ENCODE measurements at regions not wholly inside any gene's neighbourhood (a gene's known extent, or its start where the extent isn't known, plus 50 kb on each side); places are given as distances from the start of the nearest gene placed in this dataset.
"Not testable (repeated sequence)": the region's sequence is repeated elsewhere in the genome, so short reads cannot be mapped to it uniquely, and the experiment has no call there.

- DNase-seq; CTCF ChIA-PET; H3K27ac Mint-ChIP-seq; H3K4me1 Mint-ChIP-seq; H3K27me3 Mint-ChIP-seq; ATAC-seq; H3K4me3 Mint-ChIP-seq; H3K9me3 Mint-ChIP-seq (ENCODE audit: low read depth); H3K36me3 Mint-ChIP-seq: not testable (repeated sequence)
These were observed 52.3 kb upstream of the MAN1A2 start for GRCh38 chr1:117314951-117315350.

GRCh38 chr1:117313555-117313954 lies 53.7 kb upstream of the MAN1A2 start:
- no peaks in the 10 kb centered on the region for H3K27me3 Mint-ChIP-seq
- no peaks in the 10 kb centered on the region for H3K4me1 Mint-ChIP-seq
- no peaks in the 10 kb centered on the region for H3K9me3 Mint-ChIP-seq (ENCODE audit: low read depth)
- no peak for ATAC-seq
- CTCF ChIA-PET = no interaction called here
- H3K27ac Mint-ChIP-seq = no peak overlapping the region
- no peaks in the 10 kb centered on the region for H3K36me3 Mint-ChIP-seq
- H3K4me3 Mint-ChIP-seq = no peak overlapping the region
- DNase-seq = no peak

GRCh38 chr1:117312453-117313138 lies 54.7 kb upstream of the MAN1A2 start:
- Mint-ChIP-seq H3K36me3 (no peaks in the 10 kb centered on the region), H3K27ac (no peak overlapping the region), H3K4me1 (no peaks in the 10 kb centered on the region), H3K4me3 (no peak overlapping the region), H3K9me3 (ENCODE audit: low read depth) (no peaks in the 10 kb centered on the region), H3K27me3 (no peaks in the 10 kb centered on the region)
- DNase-seq (no peak), ATAC-seq (no peak)
- CTCF ChIA-PET = no interaction called here

- no peak for ATAC-seq
- no peaks in the 10 kb centered on the region for H3K9me3 Mint-ChIP-seq (ENCODE audit: low read depth)
- H3K27ac Mint-ChIP-seq = no peak overlapping the region
- DNase-seq = no peak
- CTCF ChIA-PET = no interaction called here
- no peaks in the 10 kb centered on the region for H3K36me3 Mint-ChIP-seq
- no peak overlapping the region for H3K4me3 Mint-ChIP-seq
- no peaks in the 10 kb centered on the region for H3K4me1 Mint-ChIP-seq
- H3K27me3 Mint-ChIP-seq = no peaks in the 10 kb centered on the region
These were observed 58.8 kb upstream of the MAN1A2 start for GRCh38 chr1:117308311-117308916.

GRCh38 chr1:117301901-117302300 lies 65.3 kb upstream of the MAN1A2 start:
- no peak for DNase-seq
- H3K9me3 Mint-ChIP-seq (ENCODE audit: low read depth) = no peaks in the 10 kb centered on the region
- H3K27me3 Mint-ChIP-seq = no peaks in the 10 kb centered on the region
- H3K36me3 Mint-ChIP-seq = no peaks in the 10 kb centered on the region
- CTCF ChIA-PET = no interaction called here
- no peak overlapping the region for H3K27ac Mint-ChIP-seq
- ATAC-seq = no peak
- no peaks in the 10 kb centered on the region for H3K4me1 Mint-ChIP-seq
- no peak overlapping the region for H3K4me3 Mint-ChIP-seq

- H3K4me1 Mint-ChIP-seq; CTCF ChIA-PET; H3K9me3 Mint-ChIP-seq (ENCODE audit: low read depth): not testable (repeated sequence)
These were observed 67.1 kb upstream of the MAN1A2 start for GRCh38 chr1:117300183-117300582.

GRCh38 chr1:117295001-117295400 lies 72.2 kb upstream of the MAN1A2 start:
- no peaks in the 10 kb centered on the region for H3K36me3 Mint-ChIP-seq
- no peaks in the 10 kb centered on the region for H3K9me3 Mint-ChIP-seq (ENCODE audit: low read depth)
- DNase-seq = no peak
- no peak for ATAC-seq
- H3K4me3 Mint-ChIP-seq = no peak overlapping the region
- CTCF ChIA-PET = no interaction called here
- H3K27ac Mint-ChIP-seq = no peak overlapping the region
- no peaks in the 10 kb centered on the region for H3K4me1 Mint-ChIP-seq
- peaks cover 2% of the 10 kb centered on the region for H3K27me3 Mint-ChIP-seq

More at GRCh38 chr1:117300183-117300582, 67.1 kb upstream of the MAN1A2 start:
- H3K36me3 Mint-ChIP-seq, DNase-seq, ATAC-seq, H3K4me3 Mint-ChIP-seq, H3K27ac Mint-ChIP-seq, H3K27me3 Mint-ChIP-seq: not testable (repeated sequence)

GRCh38 chr1:117290890-117291289 lies 76.4 kb upstream of the MAN1A2 start:
- Mint-ChIP-seq H3K36me3 (no peaks in the 10 kb centered on the region), H3K9me3 (ENCODE audit: low read depth) (no peaks in the 10 kb centered on the region), H3K4me1 (no peaks in the 10 kb centered on the region), H3K4me3 (no peak overlapping the region), H3K27ac (no peak overlapping the region), H3K27me3 (peaks cover 7% of the 10 kb centered on the region)
- DNase-seq (no peak), ATAC-seq (no peak)
- CTCF ChIA-PET = interaction anchor here (1.8 kb wide), 1 partner anchor 12 kb away, joined by 4 read pairs; no protein-coding TSS in a partner anchor

GRCh38 chr1:117289316-117289870 lies 77.9 kb upstream of the MAN1A2 start:
- Mint-ChIP-seq H3K9me3 (ENCODE audit: low read depth) (no peaks in the 10 kb centered on the region), H3K4me1 (no peaks in the 10 kb centered on the region), H3K36me3 (no peaks in the 10 kb centered on the region), H3K27ac (no peak overlapping the region), H3K4me3 (no peak overlapping the region), H3K27me3 (peaks cover 7% of the 10 kb centered on the region)
- ATAC-seq (no peak), DNase-seq (no peak)
- CTCF ChIA-PET = interaction anchor here (1.8 kb wide), 1 partner anchor 11 kb away, joined by 4 read pairs; no protein-coding TSS in a partner anchor

GRCh38 chr1:117286562-117286961 lies 75.8 kb upstream of the VTCN1 start:
- Mint-ChIP-seq H3K4me3 (no peak overlapping the region), H3K27me3 (peaks cover 7% of the 10 kb centered on the region), H3K4me1 (no peaks in the 10 kb centered on the region), H3K9me3 (ENCODE audit: low read depth) (no peaks in the 10 kb centered on the region), H3K27ac (no peak overlapping the region), H3K36me3 (no peaks in the 10 kb centered on the region)
- CTCF ChIA-PET = no interaction called here
- DNase-seq (no peak), ATAC-seq (no peak)

GRCh38 chr1:117286145-117286544 lies 75.4 kb upstream of the VTCN1 start:
- Mint-ChIP-seq H3K4me3 (no peak overlapping the region), H3K27ac (no peak overlapping the region), H3K27me3 (peaks cover 7% of the 10 kb centered on the region), H3K4me1 (no peaks in the 10 kb centered on the region), H3K9me3 (ENCODE audit: low read depth) (no peaks in the 10 kb centered on the region), H3K36me3 (no peaks in the 10 kb centered on the region)
- CTCF ChIA-PET = no interaction called here
- no peak for ATAC-seq
- DNase-seq = no peak

GRCh38 chr1:117284399-117285215 lies 73.9 kb upstream of the VTCN1 start:
- H3K4me1 Mint-ChIP-seq = no peaks in the 10 kb centered on the region
- no peak overlapping the region for H3K4me3 Mint-ChIP-seq
- no peak overlapping the region for H3K27ac Mint-ChIP-seq
- H3K9me3 Mint-ChIP-seq (ENCODE audit: low read depth) = no peaks in the 10 kb centered on the region
- DNase-seq (no peak), ATAC-seq (no peak)
- CTCF ChIA-PET = interaction anchor here (0.6 to 1.3 kb wide), 4 partner anchors 132 to 216 kb away, joined by 3 to 4 read pairs (median 3); no protein-coding TSS in a partner anchor
- H3K27me3 Mint-ChIP-seq = peaks cover 5% of the 10 kb centered on the region
- H3K36me3 Mint-ChIP-seq = no peaks in the 10 kb centered on the region

- H3K27me3 Mint-ChIP-seq = no peaks in the 10 kb centered on the region
- peaks cover 1% of the 10 kb centered on the region for H3K9me3 Mint-ChIP-seq (ENCODE audit: low read depth)
- H3K36me3 Mint-ChIP-seq = no peaks in the 10 kb centered on the region
- no peak overlapping the region for H3K27ac Mint-ChIP-seq
- no peak overlapping the region for H3K4me3 Mint-ChIP-seq
- no peaks in the 10 kb centered on the region for H3K4me1 Mint-ChIP-seq
- ATAC-seq = no peak
- no peak for DNase-seq
- CTCF ChIA-PET = interaction anchor here (1.8 kb wide), 1 partner anchor 11 kb away, joined by 4 read pairs; no protein-coding TSS in a partner anchor
These were observed 67.8 kb upstream of the VTCN1 start for GRCh38 chr1:117278531-117278930.

Data from activated CD8-positive, alpha-beta memory T cell treated with anti-CD3 and anti-CD28 coated beads, Interleukin-2, amount 10 ng/mL, durations not matched to agents 7 days and 5 days (primary cell).